Right renal cortex interstitium (tissue), 3 donors: ENCODE measurements at regions not wholly inside any gene's neighbourhood (a gene's known extent, or its start where the extent isn't known, plus 50 kb on each side); places are given as distances from the start of the nearest gene placed in this dataset.

Experiments used
- DNase-seq, 3 donors: peaks; one replicate each; pipeline ENCODE4 v3.0.0-alpha.2; 2013; ENCODE audit warnings: low read depth in 3 of 3, low spot score in 2 of 3

DNA sequence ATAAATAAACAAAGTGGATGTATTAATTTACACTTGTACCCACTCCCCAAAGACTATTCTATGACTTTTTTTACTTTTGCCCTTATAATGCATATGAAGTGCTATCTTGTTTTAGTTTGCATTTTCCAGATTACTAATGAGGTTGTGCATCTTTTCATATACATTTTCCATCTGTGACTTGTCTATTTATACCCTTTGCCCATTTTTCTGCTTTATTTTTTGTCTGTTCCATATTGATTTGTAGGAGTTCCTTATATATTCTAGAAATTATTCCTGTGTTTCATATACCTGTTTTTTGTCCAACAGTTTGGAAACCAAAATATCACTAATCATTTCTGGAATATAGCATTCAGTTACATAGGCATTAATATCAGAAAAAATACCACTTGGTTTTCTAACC lies 54.0 kb upstream of the SLC30A5 start:
- DNase-seq = no peak

DNA sequence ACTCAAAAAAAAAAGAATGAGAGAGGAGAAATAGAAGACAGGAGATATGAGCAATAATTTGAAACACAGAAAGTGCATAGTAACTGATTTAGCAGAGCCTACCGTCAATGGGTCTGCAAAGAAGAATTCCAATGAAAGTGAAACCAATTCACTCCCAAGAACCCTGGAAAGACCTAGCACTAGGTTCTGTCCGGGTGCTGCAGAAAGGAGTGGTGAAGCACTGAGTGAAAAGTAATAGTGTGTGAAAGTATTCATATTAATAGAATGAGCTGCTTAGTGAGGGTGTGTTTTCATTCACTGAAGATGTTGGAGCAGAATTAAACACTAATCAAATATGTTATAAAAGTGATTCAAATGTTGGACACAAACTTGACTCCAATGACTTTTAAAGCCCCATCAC lies 51.3 kb upstream of the SLC30A5 start:
- no peak for DNase-seq

DNA sequence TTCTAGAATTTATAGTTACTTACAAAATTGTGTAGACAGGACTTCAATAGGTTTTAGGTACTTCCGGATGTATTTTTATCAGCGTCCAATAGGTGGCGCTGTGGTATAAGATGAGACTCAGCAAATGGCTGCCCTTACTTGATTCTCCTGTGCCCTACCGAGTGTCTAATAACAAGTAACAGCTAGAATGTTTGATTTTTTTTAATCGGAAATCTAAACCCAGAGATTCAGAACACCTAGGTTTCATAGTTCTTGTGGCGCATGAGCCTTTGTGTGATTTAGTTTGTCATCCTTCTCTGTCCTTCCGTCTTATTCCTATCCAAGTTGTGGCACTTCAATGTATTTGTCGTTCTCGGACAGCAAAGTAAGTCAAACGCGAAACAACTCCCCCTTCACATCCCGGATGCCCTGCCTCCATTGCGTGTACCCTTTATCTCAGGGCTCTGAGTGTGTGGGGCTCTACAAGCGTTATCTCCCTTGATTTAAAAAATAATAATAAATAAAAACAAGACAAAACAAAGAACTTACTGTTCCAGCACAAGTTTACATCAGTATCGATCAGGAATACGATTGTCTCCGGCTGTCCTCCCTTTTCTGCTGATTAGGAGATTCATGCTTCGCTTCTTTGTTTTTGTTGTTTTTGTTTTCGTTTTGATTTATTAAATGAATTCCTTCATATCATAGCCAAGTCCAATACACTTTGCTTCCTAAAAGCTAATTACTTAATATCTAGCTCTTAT lies 50.7 kb upstream of the SLC30A5 start:
- DNase-seq = peak; percentile 87 to 93 (median 89)

DNA sequence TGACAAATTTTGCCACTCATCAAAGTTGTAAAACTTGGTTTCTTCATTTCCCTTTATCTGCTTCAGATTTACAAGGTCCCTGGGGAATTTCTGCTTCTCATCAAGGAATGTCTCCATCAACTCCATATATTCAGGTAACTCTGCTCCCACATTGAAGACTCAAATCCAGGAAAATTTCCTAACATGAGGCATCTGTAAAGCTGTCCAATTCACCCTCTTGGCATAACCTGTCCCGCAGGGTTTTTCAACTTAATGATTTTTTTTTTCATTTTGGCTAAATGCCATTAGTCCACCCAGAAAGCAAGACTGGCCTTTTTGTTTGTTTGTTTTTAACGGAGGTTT lies 50.2 kb upstream of the SLC30A5 start:
- DNase-seq = no peak
